Stimulated activated CD4-positive, alpha-beta T cell treated with anti-CD3 and anti-CD28 coated beads, TNF-alpha, amount 100 ng/mL, for 48 hours (primary cell): ENCODE measurements at regions not wholly inside any gene's neighbourhood (a gene's known extent, or its start where the extent isn't known, plus 50 kb on each side); places are given as distances from the start of the nearest gene placed in this dataset.
"Not testable (repeated sequence)": the region's sequence is repeated elsewhere in the genome, so short reads cannot be mapped to it uniquely, and the experiment has no call there.

Experiments
- DNase-seq, 3 donors: peaks; one replicate each; pipeline ENCODE4 v3.0.0-alpha.2; 2020; ENCODE audit warnings: low read depth in 3 of 3

GRCh38 chr14:89697281-89698060 lies 257.1 kb downstream of the EFCAB11 start:
- DNase-seq: no peak

DNA sequence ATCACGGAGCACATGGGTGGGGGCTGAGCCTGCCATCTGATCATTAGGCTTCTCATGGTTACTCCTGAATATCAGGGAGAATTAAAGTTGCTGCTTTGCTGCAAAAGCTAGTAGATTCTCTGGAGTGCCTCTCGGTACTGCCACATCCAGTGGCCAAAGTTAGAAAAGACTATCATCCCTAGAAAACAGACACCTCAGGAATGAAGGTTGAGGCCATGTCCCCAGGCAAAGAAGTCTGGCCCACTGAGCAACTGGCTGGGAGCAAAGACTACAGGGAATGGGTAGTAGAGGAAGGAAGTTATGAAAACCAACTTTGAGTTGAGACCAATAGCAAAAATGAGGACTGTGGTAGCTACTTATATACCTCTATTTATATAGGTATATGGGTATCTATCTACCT lies 258.7 kb downstream of the EFCAB11 start:
- DNase-seq: no peak

DNA sequence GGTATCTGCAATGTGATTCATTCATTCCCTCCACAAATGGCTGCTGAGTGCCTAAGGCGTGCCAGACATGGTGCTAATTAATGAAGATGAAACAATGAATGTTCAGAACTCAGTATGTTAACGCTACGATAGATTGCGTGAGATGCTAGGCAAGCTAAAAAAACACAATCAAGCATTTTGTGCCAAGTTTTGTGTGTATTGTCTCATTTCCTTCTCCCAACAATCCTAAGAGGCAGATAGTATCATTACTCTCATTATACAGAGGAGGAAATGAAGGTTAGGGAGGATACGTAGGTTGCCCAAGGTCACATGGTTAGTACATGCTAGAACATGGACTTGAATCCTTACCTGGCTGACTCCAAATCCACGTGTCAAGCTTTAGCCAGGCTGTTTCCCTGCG lies 264.4 kb downstream of the EFCAB11 start:
- DNase-seq: no peak

DNA sequence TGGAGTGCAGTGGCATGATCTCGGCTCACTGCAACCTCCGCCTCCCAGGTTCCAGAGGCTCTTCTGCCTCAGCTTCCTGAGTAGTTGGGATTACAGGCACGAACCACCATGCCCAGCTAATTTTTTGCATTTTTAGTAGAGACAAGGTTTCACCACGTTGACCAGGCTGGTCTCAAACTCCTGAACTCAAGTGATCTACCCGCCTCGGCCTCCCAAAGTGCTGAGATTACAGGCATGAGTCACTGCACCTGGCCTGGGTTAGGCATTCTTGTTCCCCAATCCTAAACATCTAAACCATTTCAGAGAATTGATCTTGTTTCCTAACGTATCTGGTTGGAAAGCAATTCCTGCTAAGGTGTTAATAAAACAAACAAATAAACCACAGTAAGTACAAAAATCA lies 264.8 kb downstream of the EFCAB11 start:
- not testable (repeated sequence) for DNase-seq

DNA sequence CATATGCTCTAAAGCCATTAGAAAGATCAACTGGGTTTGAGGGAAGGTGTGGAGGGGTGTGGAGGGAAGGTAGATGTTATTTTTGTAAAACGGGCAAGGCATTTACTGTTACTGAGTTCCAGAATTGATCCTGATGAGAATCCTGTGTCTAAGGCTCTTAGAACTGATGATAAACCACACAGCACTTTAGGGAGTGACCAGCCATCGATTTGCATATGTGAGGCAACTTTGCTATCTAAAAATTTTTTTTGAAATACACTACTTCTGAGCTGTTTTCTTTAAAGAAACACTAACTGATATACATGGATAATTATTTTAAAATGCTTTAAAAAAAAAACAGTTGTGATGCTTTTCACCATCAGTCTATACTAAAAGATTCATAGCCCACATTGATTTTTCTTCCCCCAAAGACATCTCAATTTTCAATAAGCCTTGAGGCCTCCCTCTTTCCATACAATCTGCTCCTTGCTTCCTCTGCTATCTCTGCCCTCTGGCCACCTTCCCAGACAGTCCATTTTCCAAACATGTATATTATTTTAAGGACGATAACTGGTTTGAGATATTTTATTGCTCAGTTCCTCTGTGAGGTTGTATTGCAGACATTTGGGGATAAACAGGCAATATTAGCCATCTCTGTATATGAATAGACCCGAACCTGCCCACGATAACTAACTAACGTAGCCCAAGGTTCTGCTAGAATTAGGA lies 265.9 kb downstream of the EFCAB11 start:
- DNase-seq: no peak

- not testable (repeated sequence) for DNase-seq
These were observed 267.4 kb downstream of the EFCAB11 start for GRCh38 chr14:89687129-89687528.

DNA sequence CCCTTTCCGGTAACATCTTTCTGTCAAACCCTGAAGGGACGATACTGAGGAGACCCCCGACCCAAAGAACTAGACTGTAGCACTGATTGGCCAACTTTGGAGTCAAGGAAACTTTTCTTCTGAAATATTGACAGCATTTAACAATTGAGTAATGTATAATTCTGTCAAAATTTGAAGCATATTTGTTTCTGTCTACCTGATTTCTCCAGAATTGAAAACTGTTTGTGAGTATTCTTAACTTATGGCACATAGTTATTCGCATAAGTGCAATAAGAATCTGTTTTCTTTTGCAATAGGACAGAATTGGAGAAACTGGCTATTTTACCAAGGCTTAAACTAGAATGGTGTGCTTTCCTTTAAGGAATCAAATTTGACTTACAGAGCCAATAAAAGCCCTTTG lies 267.1 kb upstream of the FOXN3 start:
- DNase-seq: no peak

DNA sequence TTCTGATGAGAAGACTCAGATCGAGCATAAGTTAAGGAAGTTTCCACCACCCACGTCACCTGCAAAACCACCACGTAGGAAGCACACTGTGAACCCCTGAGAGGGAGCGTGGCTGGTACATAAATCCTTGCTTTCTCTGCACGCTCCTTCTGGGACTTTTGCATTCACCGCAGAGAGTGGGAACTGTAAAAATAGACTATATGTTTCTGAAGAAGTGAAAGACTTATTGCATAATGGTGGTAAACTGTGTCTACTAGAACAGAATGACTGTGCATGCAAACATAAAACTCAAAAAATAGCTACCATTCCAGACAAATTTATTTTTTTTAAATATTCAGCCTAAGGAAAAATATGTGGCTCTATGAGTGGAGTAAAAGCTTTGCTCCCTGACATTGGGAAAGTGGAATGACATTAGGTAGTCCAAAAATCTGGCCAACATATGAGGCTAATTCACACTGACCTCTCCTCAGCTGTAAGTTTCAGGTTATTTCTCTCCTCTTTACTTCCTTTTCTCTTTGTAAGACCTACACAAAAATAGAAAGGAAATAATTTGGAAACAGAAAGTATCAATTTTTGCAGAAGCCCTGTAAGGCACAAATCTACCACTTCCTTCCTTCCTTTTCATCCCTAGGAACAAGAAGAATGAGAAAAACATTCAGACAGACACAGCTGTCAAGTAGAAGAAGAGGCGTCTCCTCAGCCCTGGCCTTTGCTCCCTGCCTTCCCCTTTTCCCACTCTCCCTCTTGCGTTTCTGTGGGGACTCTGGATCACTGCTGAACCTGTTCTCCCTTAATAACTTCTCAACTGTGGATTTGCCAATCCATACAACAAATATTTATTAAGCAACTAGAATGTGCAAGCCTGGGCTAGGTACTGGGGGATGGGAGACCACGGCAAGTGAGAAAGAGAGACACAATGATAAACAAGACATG lies 264.3 kb upstream of the FOXN3 start:
- peak; percentile 42 to 65 (median 53) for DNase-seq

DNA sequence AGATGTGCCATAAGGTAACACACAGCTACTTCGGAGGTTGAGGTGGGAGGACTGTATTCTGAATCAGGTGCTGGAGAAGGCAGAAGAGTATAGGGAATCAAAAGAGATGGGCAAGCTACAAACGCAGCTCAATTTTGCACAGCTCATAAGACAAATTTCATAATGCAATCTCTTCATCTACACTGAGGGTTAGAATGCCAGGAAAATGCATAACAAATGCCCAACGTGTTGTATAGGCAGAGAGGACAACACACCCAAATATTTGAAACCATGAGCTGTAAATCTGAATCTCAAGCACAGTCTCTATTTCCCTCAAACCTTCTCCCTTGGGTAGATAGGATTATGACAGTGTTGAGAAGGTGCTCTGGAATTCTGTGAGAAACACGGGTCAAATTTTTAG lies 263.1 kb upstream of the FOXN3 start:
- no peak for DNase-seq

DNA sequence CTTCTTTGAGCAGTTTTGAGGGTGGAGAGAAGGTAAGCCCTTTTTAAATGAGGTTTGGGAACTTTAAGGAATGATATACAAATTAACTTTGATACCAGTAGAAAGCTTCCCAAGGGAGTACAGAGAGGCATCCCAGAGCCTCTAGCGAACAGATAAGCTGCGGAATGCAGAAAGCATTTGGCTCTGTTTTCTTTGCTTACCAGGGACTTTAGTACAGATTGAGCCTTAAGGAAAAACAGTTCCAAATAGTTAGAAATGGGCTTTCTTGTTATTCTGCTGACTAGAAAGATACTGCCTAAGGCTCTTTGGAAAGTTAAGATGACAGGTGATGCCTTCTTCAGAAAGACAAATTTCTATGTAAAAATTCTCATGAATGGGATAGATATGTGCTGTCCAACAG lies 261.7 kb upstream of the FOXN3 start:
- DNase-seq: no peak

- DNase-seq: no peak
These were observed 258.6 kb upstream of the FOXN3 start for GRCh38 chr14:89675590-89675989.

DNA sequence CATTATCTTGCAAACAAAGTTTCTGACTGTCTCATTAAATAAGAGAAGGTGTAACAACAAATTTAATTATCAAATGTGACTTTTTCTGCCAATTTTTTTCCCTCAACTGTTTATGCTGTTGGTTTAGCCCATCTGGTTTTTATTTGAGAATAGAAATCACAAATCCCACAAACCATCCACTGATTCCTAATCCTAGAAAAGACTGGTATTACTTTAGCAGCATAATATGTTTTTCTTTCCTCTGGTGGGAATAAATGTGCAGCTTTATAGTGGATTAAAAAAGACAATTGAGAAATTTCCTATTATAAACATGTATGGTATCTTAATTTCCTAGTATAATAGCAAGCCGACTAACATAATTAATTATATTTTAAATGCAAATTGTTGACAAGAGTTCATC lies 257.9 kb upstream of the FOXN3 start:
- DNase-seq: no peak

- DNase-seq: no peak
These were observed 257.2 kb upstream of the FOXN3 start for GRCh38 chr14:89674240-89674639.

- no peak for DNase-seq
These were observed 256.6 kb upstream of the FOXN3 start for GRCh38 chr14:89673512-89674225.

DNA sequence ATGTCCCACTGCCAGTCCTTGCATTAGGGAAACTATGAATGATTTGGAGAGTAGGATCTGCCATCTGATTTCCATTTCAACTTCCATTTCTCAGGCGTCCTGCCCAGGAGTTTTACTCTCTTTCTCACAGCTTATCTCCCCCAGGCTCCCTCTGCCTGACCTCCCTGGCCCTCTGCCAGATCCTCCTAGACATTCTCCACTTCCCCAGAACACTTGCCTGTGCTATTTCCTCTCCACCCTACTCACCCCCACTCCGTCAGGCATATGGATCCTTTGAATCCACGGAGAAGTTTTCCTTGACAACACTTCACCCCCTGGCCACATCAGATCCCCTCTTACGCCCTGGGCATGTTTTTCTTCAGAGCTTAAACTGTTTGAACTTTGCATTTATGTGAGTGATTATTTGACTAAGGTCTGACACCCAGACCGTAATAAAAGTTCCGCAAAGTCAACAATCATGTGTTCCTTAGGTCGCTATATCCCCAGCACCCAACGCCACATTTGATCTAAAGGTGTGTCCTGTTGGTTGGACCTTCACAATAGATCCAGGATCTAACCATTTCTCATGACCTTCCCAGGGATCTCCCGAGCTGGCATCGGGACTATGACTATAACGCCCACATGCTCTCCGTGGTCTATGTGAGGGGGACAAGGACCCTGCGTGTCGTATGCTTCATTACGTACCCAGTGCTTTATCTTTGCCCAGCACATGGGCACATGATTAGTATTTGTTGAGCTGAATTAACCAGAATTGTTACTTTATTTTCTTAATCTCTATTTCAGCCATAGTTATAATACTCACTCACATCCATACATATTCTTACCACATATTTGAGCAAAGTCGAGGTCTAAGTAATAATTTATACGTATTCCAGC lies 255.8 kb upstream of the FOXN3 start:
- DNase-seq: no peak

DNA sequence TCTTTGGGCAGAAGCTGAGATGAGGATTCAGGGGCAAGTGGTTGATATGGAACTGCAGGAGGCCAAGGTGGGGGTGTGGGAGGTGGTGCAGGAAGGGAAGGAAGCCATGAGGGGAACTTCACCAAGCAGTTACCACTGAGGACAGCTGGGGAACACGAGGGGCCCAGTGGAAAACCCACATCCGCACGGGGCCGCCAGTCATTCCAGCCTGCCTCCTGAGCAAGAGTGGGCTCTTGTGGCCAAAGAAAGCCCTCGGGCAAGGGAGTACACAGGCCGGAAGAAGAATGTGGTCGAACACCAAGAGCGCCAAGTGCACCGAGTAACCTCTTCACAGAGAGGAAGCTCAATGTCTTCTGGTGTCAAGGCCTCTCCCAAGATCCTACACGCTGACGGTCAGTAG lies 252.2 kb upstream of the FOXN3 start:
- DNase-seq: no peak

- DNase-seq: no peak
These were observed 250.9 kb upstream of the FOXN3 start for GRCh38 chr14:89667983-89668382.

- not testable (repeated sequence) for DNase-seq
These were observed 248.5 kb upstream of the FOXN3 start for GRCh38 chr14:89665300-89666081.

DNA sequence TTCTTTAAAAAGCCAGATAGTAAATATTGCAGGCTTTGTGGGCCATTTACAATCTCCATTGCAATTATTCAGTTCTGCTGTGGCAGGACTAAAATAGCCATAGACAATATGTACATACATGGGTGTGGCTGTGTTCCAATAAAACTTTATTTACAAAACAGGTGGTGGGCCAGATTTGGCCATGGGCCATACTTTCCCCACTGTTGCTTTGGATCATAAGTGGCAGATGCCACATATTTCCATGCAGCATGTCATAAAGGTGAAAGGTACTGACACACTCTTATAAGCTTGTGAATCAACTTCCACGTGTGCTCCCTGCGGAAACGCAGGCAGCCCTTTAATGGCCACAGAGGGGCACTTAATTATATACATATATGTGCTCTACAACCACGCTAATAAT lies 244.4 kb upstream of the FOXN3 start:
- DNase-seq: no peak
